HG03196 (cell line): ENCODE measurements at regions not wholly inside any gene's neighbourhood (a gene's known extent, or its start where the extent isn't known, plus 50 kb on each side); places are given as distances from the start of the nearest gene placed in this dataset.
A peak's percentile ranks its signal among the peaks of the same experiment; 100 is the strongest.
"Not testable (repeated sequence)": the region's sequence is repeated elsewhere in the genome, so short reads cannot be mapped to it uniquely, and the experiment has no call there.

Experiments used
- ATAC-seq: cut with Tn5 transposase; IDR thresholded peaks from one replicate; pipeline ENCODE4 v1.9.1; 2021; ENCODE audit not compliant: unreplicated experiment

DNA sequence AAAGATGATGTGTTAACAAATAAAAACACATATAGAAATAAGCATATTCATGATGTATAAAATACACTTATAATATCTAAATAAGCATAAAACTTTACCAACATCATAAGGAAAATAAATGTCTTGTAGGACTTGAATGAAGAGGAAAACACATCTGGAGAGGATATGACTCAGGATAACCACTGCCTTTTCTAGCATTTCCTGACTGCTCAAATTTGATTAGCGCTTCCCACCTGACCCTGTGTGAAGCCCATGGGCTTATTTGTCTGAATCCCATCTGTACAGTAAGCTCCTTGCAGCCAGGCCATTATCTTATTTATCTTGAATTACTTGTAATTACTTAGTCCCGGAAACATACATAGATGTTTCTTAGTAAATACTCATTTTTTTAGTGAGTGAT, 608.6 kb downstream of the COL12A1 start:
- no peak for ATAC-seq

DNA sequence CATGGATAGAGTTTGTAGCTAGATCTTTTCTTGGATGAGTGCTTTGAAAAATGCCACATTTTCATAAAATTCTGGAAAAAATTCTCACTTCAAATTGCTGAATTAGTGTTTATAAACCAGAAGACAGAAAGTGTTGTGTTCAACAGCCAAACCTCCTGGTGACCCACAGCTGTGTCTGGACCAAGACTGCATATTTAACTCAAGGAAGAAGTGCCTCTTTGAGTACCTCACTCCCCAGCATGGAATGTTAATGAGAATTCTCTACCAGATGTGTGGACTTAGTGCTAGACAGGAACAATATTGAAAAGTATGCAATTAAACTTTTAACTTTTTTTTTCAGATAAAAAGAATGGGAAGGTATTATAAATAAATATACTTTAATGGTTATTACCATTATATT, 609.3 kb downstream of the COL12A1 start:
- no peak for ATAC-seq

DNA sequence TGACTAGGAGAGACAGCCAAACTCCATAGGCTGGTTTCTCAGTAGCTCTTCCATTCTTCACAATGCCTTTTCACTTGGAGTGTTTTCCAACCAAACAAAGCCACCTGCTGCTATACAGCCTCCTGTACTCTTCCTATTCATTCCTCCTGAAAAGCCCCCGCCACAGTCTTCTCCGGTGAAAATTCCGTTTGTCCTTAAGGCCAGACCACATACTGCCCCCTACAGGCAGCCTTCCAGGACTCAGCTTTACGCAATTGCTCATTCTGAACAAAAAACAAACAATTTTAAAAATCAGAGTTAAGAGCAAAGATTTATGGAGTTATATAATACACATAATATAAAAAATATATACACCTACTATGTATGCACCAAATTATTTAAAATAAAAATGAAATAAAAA, 611.5 kb downstream of the COL12A1 start:
- not testable (repeated sequence) for ATAC-seq

DNA sequence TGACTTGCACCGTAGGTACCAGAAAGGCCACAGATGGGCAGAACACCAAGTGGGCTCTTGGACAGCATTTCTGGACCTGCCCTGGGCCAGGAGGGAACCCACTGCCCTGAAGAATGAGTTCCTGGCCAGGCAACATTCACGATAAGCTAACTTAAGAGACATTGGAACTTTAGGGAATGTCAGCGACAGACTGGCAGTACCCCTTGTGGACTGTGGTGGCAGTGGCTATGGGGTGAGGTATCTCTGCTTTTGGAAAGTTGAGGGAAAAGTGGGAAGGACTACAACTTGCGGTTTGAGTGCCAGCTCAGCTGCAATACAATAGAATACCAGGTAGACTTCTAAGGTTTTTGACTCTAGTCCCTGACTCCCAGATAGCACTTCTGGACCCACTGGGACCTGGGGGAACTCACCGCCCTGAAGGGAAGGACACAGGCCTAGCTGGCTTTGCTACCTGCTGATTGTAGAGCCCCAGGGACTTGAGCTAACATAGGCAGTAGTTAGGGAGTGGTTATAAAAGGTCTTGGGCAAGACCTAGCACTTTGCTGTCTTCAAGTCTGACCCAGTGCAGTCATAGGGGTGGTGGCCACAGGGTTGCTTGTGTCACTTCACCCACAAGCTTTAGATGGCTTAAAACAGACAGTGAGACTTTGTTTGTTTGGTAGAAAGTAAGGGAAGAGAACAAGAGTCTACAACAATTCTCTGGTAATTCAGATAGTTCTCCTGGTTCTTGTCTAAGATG, 617.6 kb downstream of the COL12A1 start:
- no peak for ATAC-seq

DNA sequence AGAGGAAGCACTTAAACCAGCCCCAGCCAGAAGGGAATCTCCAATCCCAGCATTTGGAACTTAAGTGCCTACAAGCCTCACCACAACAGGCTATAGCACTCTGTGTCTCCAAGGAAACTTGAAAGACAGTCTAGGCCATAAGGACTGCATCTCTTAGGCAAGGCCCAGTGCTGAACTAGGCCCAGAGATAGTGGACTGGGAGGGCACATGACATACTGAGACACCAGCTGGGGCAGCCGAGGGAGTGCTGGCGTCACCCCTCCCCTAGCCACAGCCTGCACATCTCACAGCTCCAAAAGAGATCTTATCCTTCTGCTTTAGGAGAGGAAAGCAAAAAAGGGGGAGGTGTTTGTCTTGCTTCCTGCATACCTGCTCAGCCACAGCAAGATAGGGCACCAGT, 618.5 kb downstream of the COL12A1 start:
- ATAC-seq = no peak

DNA sequence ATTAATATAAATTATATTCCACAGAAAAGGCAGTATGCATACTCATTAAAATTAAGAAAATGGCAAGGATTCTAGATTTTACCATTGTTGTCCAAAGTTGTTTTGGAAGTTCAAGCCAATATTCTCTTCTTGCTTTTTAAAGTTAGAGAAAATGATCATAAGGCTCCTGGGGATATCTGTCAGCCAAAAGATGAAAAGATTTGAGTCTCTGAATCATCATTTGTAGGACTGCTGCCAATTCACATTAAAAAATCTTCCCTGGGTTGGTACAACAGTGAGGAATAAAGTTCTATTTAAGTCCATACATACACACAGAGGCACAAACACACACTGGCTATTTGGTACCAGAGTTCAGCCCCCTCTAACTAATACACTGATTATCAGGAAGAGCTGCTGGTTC, 620.1 kb downstream of the COL12A1 start:
- no peak for ATAC-seq

DNA sequence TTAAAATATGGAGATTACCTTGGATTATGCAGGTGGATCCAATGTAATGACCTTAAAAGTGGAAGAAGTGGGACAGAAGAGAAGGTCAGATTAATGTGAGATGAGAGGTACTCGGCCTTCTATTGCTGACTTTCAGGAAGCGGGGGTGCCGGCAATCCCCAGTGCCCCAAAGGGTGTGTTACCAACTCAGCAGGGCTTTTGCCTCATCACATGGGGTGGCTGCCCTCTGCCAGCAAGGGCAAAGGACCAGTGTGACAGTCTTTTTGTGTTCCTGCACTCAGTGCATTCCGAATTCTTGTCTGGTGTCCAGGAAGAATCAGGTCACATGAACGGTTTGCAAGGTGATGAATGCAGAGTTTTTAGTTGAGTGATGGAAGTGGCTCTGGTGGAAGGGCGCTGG, 624.2 kb downstream of the COL12A1 start:
- ATAC-seq = no peak

DNA sequence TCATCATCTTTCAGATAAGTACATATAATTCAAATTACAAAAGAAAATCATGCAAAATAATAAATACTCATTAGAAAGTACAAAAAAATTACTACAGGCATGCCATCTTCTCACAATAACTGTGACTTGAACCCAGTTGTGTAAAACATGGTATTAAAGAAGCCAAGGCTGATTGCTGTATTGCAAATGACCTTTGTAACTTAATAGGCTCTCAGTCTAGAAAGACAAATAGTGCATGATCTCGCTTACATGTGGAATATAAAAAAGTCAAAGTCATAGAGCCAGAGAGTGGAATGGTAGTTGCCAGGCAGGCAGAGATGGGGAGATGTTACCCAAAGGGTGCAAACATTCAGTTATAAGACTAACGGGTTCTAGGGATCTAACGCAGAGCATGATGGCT, 626.1 kb downstream of the COL12A1 start:
- no peak for ATAC-seq

DNA sequence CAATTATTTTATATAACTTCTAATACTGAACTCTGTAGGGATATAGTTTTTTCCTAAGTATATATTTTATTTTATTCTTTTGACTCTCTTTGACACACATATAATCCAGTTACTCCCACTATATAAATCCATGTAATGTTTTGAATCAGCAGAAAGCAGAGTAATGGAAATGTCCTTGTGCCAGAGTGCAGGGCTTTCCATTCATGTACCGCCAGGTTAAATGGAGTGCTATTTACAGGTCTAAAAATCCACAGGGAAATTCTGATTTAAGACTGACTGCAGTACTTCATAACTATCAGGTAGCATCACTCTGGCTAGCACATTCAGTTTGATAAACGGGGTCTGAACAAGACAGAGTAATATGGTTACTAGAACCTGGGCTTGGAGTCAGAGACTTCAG, 626.8 kb downstream of the COL12A1 start:
- no peak for ATAC-seq

DNA sequence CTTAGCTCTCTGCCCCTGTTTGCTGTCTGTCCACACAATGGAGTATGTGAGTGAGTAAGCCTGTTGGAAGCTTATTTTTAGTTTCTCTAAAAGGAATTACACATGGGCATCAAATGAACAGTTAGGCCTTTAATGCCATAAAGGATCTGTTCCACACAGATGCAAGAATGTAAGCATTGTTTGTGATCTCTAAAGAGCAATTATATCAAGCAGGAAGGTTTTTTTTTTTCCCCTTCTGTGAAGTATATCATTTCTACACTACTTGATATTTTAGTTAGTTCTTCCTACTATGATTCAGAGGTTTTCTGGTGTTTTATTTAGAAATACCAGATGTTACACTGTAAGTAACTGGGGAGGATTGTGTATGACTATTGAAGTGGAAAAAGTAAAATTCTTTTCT, 627.5 kb downstream of the COL12A1 start:
- no peak for ATAC-seq

DNA sequence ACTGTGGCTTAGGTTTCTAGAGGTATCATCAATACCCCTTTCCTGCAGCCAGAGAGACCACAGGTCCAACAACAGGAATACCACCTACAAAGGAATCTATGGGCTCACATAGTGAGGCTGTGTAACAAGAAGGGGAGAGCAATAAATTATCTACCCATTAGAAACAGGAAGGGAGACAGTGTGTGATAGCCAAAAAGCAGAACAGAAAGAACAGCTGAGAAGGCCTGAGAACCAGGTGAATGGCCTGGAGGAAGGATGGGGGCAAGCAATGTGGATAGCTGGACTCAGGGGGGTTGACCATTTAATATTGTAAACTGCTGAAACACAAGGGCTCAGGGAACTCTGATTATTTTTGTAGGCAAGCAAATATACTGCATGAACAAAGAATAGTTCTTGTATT, 628.2 kb downstream of the COL12A1 start:
- ATAC-seq = peak; percentile 94

DNA sequence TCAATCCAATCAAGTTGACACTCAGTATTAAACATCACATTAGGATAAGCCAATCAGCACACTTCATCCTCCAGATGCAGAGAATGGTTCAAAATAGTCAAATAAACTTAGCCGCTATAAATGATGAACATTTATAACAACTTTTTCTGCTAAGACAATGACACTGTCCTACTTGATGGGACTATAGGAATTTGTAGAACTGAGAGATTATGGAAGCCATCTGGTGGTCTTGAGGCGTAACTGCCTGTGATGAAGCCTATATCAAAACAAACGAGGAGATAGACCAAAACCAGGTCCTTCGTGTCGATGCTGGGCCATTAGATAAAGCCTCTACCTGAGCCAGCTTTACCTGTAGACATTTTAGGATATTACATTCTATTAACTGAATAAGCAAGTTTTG, 631.1 kb downstream of the COL12A1 start:
- ATAC-seq = no peak

DNA sequence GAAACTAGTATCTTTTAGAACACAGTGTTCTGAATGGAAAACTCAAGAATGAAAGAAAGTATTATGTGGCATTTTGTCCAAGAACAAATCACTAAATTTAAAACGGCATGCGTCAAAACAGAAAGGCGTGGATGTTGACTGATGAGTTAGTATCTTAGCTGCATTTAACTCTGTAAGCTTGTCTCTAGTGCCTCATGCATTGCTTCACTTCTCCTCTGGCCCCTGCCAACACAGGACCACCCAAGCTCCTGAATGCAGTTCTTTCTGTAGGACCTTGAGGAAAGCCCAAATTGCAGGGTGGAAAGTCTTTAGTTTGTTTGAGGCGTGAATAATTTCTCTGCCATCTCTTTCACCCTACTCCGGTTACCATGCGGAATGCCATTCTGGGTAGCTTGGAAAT, 632.2 kb downstream of the COL12A1 start:
- no peak for ATAC-seq

DNA sequence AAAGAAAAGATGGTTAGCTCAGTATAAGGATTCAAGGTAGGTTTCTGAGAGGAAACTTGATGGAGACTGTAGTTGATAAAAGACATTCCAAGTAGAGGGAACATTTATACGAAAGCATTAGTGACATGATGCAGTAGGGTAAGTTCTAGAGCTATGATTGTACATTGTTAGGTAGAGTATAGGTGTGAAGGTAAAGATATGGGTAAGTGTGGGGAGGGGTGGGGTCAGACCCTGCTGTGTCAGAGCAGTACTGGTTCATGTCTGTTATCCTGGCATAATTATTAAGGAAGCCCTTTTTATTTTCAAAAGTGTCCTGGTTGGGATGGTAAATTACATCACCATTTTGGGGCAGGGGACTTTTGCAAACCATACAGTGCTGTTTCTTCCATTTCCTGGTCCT, 635.8 kb downstream of the COL12A1 start:
- no peak for ATAC-seq

DNA sequence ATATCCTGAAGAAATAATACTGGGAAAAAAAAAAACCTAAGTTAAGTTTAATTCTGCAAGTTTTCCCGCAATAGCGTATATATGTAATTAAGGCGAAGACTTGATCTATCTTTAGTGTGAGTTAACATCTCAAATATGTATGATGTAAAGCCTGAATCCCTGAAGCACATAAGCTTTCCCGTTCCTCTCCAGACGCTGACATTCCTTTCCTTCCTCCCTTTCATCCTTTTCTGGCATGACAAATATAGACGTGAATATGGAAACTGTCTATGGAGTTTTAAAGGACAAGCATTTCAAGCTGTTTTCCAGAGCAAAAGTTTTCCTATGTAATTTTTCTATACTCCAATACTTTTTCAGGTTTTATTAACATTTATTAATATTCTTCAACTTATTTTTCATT, 637.0 kb downstream of the COL12A1 start:
- no peak for ATAC-seq

DNA sequence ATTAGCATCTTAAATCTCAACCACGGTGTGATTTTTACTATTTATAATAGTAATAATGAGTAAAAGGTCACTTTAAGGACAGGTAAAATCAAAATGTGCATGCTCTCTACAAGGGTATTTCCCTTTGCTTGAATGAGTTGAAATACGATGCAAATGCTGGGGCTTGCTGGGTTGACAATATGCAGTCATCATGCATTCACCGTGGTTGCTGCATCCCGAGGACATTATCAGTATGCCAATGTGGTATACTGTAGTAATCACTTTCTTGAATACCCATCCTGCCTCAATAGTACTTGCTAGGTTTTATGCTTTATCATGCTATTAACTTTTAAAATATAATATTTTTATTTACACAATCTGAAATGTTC, 637.9 kb downstream of the COL12A1 start:
- not testable (repeated sequence) for ATAC-seq

DNA sequence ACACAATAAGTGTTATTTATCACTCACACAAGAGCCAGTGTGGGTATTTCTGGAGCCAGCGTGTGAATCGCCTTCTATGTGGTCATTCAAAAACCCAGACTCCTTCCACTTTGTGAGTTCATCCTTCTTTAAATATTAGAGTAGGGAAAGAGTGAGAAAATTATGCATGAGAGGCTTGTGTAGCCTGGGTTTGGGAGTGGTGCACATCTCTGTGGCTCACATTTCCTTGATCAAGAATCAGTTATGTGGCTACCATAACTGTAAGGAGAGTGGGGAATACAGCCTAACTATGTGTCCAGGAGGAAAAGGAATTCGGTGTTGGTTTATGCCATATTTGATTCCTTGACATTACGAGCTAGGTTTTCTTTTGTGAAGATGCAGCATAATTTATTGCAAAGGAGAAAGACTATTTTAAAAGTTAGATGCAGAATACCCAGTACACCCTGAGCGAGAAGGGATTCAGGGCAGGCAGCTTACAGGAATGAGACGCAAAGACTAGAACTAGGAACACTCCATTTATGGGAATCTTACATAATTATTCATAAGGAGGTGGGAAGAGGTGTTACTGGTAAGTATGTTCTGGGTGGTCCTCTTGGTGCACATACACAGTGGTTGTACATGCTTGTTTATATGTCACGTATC, 638.5 kb downstream of the COL12A1 start:
- ATAC-seq = no peak

DNA sequence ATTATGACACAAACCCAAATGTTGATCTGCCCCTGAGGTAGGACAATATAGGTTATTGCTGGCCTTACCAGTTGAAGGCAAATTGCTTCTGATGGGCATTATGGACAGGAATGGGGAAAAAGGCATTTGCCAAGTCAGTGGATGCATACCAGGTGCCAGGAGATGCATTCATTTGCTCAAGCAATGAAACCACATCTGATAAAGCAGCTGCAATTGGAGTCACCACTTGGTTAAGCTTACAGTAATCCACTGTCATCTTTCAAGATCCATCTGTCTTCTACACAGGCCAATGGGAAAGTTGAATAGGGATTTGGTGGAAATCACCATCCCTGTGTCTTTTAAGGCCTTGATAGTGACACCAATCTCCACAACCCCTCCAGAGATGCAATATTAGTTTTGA, 648.6 kb downstream of the COL12A1 start:
- ATAC-seq = no peak

DNA sequence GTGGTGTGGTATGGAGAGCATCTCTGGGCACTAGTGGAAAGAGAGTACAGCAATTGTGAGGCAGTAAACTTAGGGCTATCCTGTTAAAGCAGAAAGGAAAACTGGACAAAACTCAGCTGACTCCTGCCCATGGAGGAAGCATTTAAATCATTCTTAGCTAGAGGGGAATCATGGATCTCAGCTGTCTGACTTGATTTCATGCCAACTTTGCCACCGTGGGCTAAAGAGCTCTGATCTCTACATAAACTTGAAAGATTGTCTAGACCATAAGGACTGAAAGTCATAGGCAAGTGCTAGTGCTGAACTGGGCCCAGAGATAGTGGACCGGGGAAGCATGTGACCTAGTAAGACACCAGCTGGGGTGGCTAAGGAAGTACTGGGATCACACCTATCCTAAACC, 651.8 kb downstream of the COL12A1 start:
- no peak for ATAC-seq

DNA sequence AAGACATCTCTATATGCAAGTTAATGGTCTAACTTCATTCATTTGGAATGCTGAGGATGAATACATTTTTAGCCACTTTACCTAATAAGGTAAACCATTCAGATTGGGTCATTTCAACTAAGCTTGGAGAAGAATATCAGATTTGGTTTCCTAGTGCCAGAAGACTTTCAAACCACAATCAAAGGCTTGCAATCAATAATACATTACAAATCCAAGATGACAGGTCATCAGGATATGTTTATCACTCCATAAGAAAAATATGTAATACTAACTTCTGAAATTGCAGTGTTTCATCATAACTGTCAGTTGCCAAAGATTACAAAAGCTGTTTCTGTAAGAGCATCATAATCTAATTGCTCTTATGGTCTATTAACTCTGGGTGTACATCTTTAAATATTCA, 654.0 kb downstream of the COL12A1 start:
- ATAC-seq = no peak

DNA sequence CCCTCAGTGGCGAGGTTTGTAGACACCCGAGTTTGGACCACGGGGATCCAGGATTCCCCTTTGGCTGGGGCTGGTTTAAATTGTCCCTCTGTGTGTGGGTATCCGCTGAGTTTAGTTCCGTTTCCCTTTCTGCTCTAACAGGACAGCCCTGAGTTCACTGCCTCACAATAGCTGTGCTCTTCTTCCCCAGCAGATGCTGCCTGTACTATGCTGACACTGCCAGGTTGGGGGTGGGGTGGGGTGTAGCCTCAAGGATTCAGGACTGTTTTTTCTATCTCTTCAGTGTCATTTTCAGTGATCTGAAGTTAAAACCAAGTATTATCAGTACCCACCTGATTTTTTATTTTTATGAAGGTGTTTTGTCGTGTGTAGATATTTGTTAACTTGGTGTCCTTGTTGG, 655.0 kb downstream of the COL12A1 start:
- ATAC-seq = no peak

DNA sequence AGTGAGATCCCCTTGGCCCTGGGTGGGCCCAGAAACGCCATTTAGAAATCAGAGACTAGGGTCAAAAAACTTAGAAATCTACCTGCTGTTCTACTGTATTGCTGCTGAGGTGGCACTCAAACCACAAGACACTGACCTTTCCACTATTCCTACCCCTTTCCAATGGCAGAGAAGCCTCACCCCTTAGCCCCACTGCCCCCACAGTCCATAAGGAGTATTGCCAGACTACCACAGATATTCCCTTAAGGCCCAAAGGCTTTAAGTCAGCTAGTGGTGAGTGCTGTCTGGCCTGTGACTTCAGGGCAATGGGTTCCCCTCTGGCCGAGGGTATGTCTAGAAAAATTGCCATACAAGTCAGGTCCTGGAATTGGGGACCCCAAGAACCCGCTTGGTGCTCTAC, 656.1 kb downstream of the COL12A1 start:
- ATAC-seq = no peak
